LNCaP clone FGC (cell line): ENCODE measurements at regions not wholly inside any gene's neighbourhood (a gene's known extent, or its start where the extent isn't known, plus 50 kb on each side); places are given as distances from the start of the nearest gene placed in this dataset.

Experiments
- DNase-seq: peaks from one replicate; pipeline ENCODE4 v3.0.0-alpha.2; 2011; ENCODE audit warnings: low read depth
- H3K4me3 ChIP-seq: 2 replicates; pipeline ENCODE4 v1.5.1; 2011; ENCODE audit warnings: mild to moderate bottlenecking, low read depth, low read length, control low read depth
- CTCF ChIP-seq: IDR thresholded peaks from 2 replicates; pipeline ENCODE4 v1.5.1; 2012; ENCODE audit warnings: mild to moderate bottlenecking; ENCODE audit not compliant: control insufficient read depth, insufficient read depth; ENCODE audit errors: extremely low read depth

DNA sequence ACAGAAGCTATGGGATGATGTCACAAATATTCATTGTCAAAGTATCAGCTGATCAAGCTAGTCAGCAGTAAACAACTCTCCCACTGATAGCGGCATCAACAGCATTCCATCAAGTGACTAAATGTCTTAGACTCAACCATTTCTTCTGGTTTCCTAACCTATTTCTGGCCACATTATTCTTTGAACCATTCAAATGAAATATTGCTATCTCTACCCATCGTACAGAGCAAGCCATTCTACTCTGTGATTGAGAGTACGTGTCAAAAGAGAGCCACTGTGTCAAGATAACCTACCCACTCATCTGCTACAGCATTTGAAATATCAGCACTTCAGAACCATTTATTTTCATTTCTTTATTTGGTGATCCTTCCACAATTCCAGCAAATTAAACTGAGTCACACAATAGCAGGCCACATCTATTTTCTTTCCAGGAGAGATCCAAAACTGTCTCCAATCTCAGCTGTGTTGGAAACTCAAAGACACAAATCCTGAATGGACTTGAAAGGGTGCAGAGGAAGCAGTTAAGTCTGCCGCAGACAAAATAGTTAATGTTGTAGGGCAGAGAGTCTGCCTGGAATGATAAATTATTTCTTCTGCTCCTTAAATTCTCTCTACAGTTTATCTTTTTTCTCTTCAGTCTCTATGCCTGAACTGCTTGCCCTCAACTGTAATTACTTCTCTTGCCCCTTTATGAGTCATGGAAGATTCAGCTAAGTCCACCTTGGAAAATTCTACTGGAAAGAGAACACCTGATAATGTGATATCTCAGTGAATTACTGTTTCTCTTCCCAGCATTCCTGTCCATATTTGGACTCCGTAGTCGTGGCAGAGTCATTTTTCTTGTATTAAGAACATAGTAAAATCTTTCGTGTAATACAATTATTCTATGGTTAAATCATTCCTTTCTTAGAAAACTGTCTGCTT is 364.8 kb downstream of the PDGFC start:
- DNase-seq, result no peak
- no peak for TF ChIP-seq CTCF

GRCh38 chr4:156598138-156598681 is 373.4 kb downstream of the PDGFC start:
- TF ChIP-seq CTCF, result no peak
- peak; percentile 39 for DNase-seq
- no peak overlapping the region for H3K4me3 ChIP-seq

More for the DNA sequence above, 364.8 kb downstream of the PDGFC start:
- no peak overlapping the region for H3K4me3 ChIP-seq

DNA sequence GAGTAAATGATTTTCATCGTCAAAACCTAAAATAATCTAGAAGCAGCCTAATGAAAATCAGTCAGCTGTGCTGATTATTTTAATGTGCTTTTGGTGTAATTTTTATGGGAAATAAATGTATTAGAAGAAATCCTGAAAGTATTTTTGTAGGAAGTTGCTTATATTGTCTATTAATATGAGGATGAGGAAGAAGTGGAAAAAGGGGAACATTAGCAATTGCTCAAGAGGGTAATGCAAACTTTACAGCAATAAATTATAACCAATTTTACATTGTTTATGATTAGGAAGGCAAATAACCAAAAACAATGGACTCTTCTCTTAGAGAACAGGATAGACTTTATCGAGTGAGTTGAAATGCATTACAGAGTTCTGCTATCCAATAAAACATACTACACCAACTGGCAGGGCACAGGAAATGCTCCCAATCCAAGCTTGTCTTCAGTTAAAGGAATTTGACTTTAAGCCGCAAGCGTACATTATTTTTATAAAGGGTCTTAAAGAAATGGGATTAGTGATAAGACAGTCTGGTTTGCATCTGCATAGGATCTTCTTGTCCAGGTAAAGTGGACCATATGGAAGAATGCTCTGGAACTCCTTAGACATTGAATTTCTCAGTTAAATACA is 374.8 kb downstream of the PDGFC start:
- no peak for DNase-seq
- no peak for TF ChIP-seq CTCF
- no peak overlapping the region for H3K4me3 ChIP-seq

- TF ChIP-seq CTCF, result no peak
- DNase-seq, result no peak
- no peak overlapping the region for H3K4me3 ChIP-seq
Measured at GRCh38 chr4:156596026-156596425, 375.6 kb downstream of the PDGFC start.

- no peak for DNase-seq
- H3K4me3 ChIP-seq, result no peak overlapping the region
- no peak for TF ChIP-seq CTCF
Measured at GRCh38 chr4:156595041-156595440, 376.6 kb downstream of the PDGFC start.

- TF ChIP-seq CTCF, result no peak
- H3K4me3 ChIP-seq, result no peak overlapping the region
- DNase-seq, result no peak
Measured at GRCh38 chr4:156594624-156595023, 377.0 kb downstream of the PDGFC start.
